ENCODE measurements at regions not wholly inside any gene's neighbourhood (a gene's known extent, or its start where the extent isn't known, plus 50 kb on each side); places are given as distances from the start of the nearest gene placed in this dataset.

GRCh38 chr3:182668541-182668940 lies 124.8 kb upstream of the ATP11B start:
- Histone ChIP-seq H3K56ac (ENCODE audit: extremely low read depth, insufficient read depth, low read length) (no peak overlapping the region), H3K79me1 (ENCODE audit: low read depth in 1 of 2, low read length in 2 of 2) (no peaks in the 10 kb centered on the region), H3K18ac (ENCODE audit: low read depth, low read length) (no peak overlapping the region), H3K4ac (ENCODE audit: low read depth, low read length) (no peak overlapping the region), H3K4me3 (ENCODE audit: insufficient read depth, low read depth, low read length) (no peak overlapping the region), H3K23ac (ENCODE audit: low read depth, low read length) (no peak overlapping the region), H2BK20ac (ENCODE audit: low read depth, low read length) (no peak overlapping the region), H3K27me3 (ENCODE audit: control insufficient read depth, insufficient read depth, low read length) (no peaks in the 10 kb centered on the region), H2BK15ac (ENCODE audit: low read depth, low read length) (no peak overlapping the region), H2AK9ac (replicated peaks; ENCODE audit: low read depth, low read length, poor library complexity) (no peak overlapping the region), H2BK120ac (ENCODE audit: low read depth, low read length) (no peak overlapping the region), H2AFZ (replicated peaks; ENCODE audit: low read length, poor library complexity) (no peak overlapping the region), H3K4me1 (ENCODE audit: control insufficient read depth, insufficient read depth, low read length) (no peaks in the 10 kb centered on the region), H3K9me1 (ENCODE audit: insufficient read depth, low read length) (no peaks in the 10 kb centered on the region), H4K8ac (ENCODE audit: low read depth in 2 of 2, low read length in 2 of 2) (no peak overlapping the region), H3K36me3 (ENCODE audit: control insufficient read depth, insufficient read depth, low read length) (no peaks in the 10 kb centered on the region), H2BK5ac (ENCODE audit: low read depth, low read length, poor library complexity, severe bottlenecking) (no peak overlapping the region), H3K14ac (replicated peaks; ENCODE audit: low read depth, low read length) (no peak overlapping the region), H3K27ac (ENCODE audit: insufficient read depth, low read length) (no peak overlapping the region), H4K20me1 (ENCODE audit: insufficient read depth, low read length) (no peaks in the 10 kb centered on the region), H4K5ac (ENCODE audit: low read depth, low read length) (no peak overlapping the region), H3K9ac (ENCODE audit: low read depth, low read length) (no peak overlapping the region), H3K9me3 (ENCODE audit: control insufficient read depth, insufficient read depth, low read length) (no peaks in the 10 kb centered on the region), H4K91ac (ENCODE audit: insufficient read depth, low read depth, low read length) (no peak overlapping the region), H3K4me2 (ENCODE audit: low read depth, low read length) (no peak overlapping the region), H2AK5ac (ENCODE audit: low read depth, low read length) (no peak overlapping the region)
- ChIA-PET CTCF (no interaction called here), POLR2A (ENCODE audit: unreplicated experiment) (no interaction called here)
- in situ Hi-C loops (cut with MboI; ENCODE audit: low sequenced_read_pairs) = no loop called here
- no peak for DNase-seq
- ATAC-seq (ENCODE audit: low read depth) = no peak
- BruUV-seq (replicated peaks) = no TSS peak
- no CpG with 5 or more reads among the region's 3 CpGs for WGBS, 2 experiments (ENCODE audit: extremely low coverage in 2 of 2, insufficient read length in 1 of 2)
- dilution Hi-C loops (cut with HindIII; ENCODE audit: low sequenced_read_pairs, unreplicated experiment) = no loop called here
- no peak for TF ChIP-seq RFX5 (IDR thresholded peaks at IDR 0.05; ENCODE audit: low read depth, low read length)
- TF ChIP-seq USF2 (IDR thresholded peaks at IDR 0.05; ENCODE audit: low read depth, low read length) = no peak
- TF ChIP-seq MXI1 (IDR thresholded peaks at IDR 0.05; ENCODE audit: borderline replicate concordance, low read depth, low read length) = no peak
- TF ChIP-seq CHD1 (IDR thresholded peaks at IDR 0.05; ENCODE audit: low read depth, low read length) = no peak
- no peak for TF ChIP-seq MAFK (IDR thresholded peaks at IDR 0.05; ENCODE audit: low read depth, low read length)
- intact Hi-C loops (cut with micrococcal nuclease) = no loop called here
